IMR-90 (cell line): ENCODE measurements at regions not wholly inside any gene's neighbourhood (a gene's known extent, or its start where the extent isn't known, plus 50 kb on each side); places are given as distances from the start of the nearest gene placed in this dataset.

Experiments used
- ATAC-seq: fragments of 200-7000 bp; cut with Tn5 transposase; 2 replicates; pipeline ENCODE4 v1.9.1; 2020; ENCODE audit warnings: low read depth, mild to moderate bottlenecking, moderate library complexity
- BruUV-seq: library from RNA; stranded (reverse); fragments of 400-500 nt; replicated peaks from 2 replicates; lab custom pipeline; 2021; lab: Mats Ljungman, UMichigan
- CTCF ChIA-PET: fragments of 300-600 bp; formaldehyde crosslinking; extraction: SDS; loops from one replicate; lab custom pipeline; 2021; ENCODE audit warnings: antibody characterized with exemption; lab: Yijun Ruan, JAX
- POLR2A ChIA-PET: fragments of 300-600 bp; sonication (Branson Sonifier 250); formaldehyde crosslinking; loops from one replicate; lab custom pipeline; 2022; ENCODE audit warnings: antibody characterized with exemption; ENCODE audit not compliant: unreplicated experiment; lab: Charles Lee
- DNase-seq: peaks from one replicate; pipeline ENCODE4 v3.0.0; 2013
- H2AFZ ChIP-seq: replicated peaks from 2 replicates; pipeline ENCODE3; 2013; ENCODE audit warnings: low read length, mild to moderate bottlenecking; ENCODE audit not compliant: poor library complexity
- H2AK5ac ChIP-seq: 2 replicates; pipeline ENCODE4 v1.6.1; 2013; ENCODE audit warnings: low read depth, low read length, inconsistent platforms
- H2AK9ac ChIP-seq: replicated peaks from 2 replicates; pipeline ENCODE3; 2013; ENCODE audit warnings: mild to moderate bottlenecking, low read depth, low read length, moderate library complexity; ENCODE audit not compliant: poor library complexity
- H2BK120ac ChIP-seq: 2 replicates; pipeline ENCODE4 v1.6.1; 2013; ENCODE audit warnings: low read depth, low read length, inconsistent platforms
- H2BK15ac ChIP-seq: 3 replicates; pipeline ENCODE4 v1.6.1; 2013; ENCODE audit warnings: low read depth, low read length, inconsistent platforms
- H2BK20ac ChIP-seq: 2 replicates; pipeline ENCODE4 v1.6.1; 2013; ENCODE audit warnings: low read depth, mild to moderate bottlenecking, inconsistent platforms, low read length, moderate library complexity
- H2BK5ac ChIP-seq: 2 replicates; pipeline ENCODE4 v1.6.1; 2013; ENCODE audit warnings: mild to moderate bottlenecking, low read depth, low read length, inconsistent platforms; ENCODE audit not compliant: poor library complexity, severe bottlenecking
- H3K14ac ChIP-seq: replicated peaks from 2 replicates; pipeline ENCODE4 v1.6.1; 2013; ENCODE audit warnings: low read depth, low read length, inconsistent platforms
- H3K18ac ChIP-seq: 2 replicates; pipeline ENCODE4 v1.6.1; 2013; ENCODE audit warnings: low read depth, low read length, control low read depth
- H3K23ac ChIP-seq: 2 replicates; pipeline ENCODE4 v1.6.1; 2013; ENCODE audit warnings: low read depth, low read length, inconsistent platforms
- H3K27ac ChIP-seq: 2 replicates; pipeline ENCODE4 v1.5.1; 2013; ENCODE audit warnings: mild to moderate bottlenecking, control low read depth, low read length; ENCODE audit not compliant: insufficient read depth
- H3K27me3 ChIP-seq: 2 replicates; pipeline ENCODE4 v1.6.1; 2013; ENCODE audit warnings: low read length; ENCODE audit not compliant: control insufficient read depth, insufficient read depth
- H3K36me3 ChIP-seq: 2 replicates; pipeline ENCODE4 v1.6.1; 2013; ENCODE audit warnings: low read length, mixed read lengths; ENCODE audit not compliant: control insufficient read depth, insufficient read depth
- H3K4ac ChIP-seq: 2 replicates; pipeline ENCODE4 v1.6.1; 2013; ENCODE audit warnings: low read depth, low read length, inconsistent platforms
- H3K4me1 ChIP-seq: 2 replicates; pipeline ENCODE4 v1.6.1; 2013; ENCODE audit warnings: low read length, mixed read lengths; ENCODE audit not compliant: control insufficient read depth, insufficient read depth
- H3K4me2 ChIP-seq: 2 replicates; pipeline ENCODE4 v1.6.1; 2013; ENCODE audit warnings: low read depth, mild to moderate bottlenecking, control low read depth, low read length, moderate library complexity
- H3K4me3 ChIP-seq: 2 replicates; pipeline ENCODE4 v1.5.1; 2013; ENCODE audit warnings: low read depth, mild to moderate bottlenecking, control low read depth, low read length, moderate library complexity; ENCODE audit not compliant: insufficient read depth
- H3K56ac ChIP-seq: 2 replicates; pipeline ENCODE4 v1.6.1; 2013; ENCODE audit warnings: low read length, inconsistent platforms; ENCODE audit not compliant: insufficient read depth; ENCODE audit errors: extremely low read depth
- H3K79me1 ChIP-seq, 2 experiments: 2 replicates each; pipeline ENCODE4 v1.6.1; 2013; ENCODE audit warnings: low read length in 2 of 2, inconsistent platforms in 1 of 2, low read depth in 1 of 2
- H3K9ac ChIP-seq: 2 replicates; pipeline ENCODE4 v1.6.1; 2013; ENCODE audit warnings: low read depth, low read length, control low read depth
- H3K9me1 ChIP-seq: 2 replicates; pipeline ENCODE4 v1.6.1; 2013; ENCODE audit warnings: low read length, inconsistent platforms; ENCODE audit not compliant: insufficient read depth
- H3K9me3 ChIP-seq: 2 replicates; pipeline ENCODE4 v1.6.1; 2013; ENCODE audit warnings: low read length; ENCODE audit not compliant: control insufficient read depth, insufficient read depth
- H4K20me1 ChIP-seq: 2 replicates; pipeline ENCODE4 v1.6.1; 2013; ENCODE audit warnings: low read length, inconsistent platforms; ENCODE audit not compliant: insufficient read depth
- H4K5ac ChIP-seq: 2 replicates; pipeline ENCODE4 v1.6.1; 2013; ENCODE audit warnings: mild to moderate bottlenecking, low read depth, low read length, control low read depth
- H4K8ac ChIP-seq, 2 experiments: 2 replicates each; pipeline ENCODE4 v1.6.1; 2013; ENCODE audit warnings: low read depth in 2 of 2, low read length in 2 of 2, control low read depth in 1 of 2, inconsistent platforms in 1 of 2
- H4K91ac ChIP-seq: 2 replicates; pipeline ENCODE4 v1.6.1; 2013; ENCODE audit warnings: low read depth, low read length, inconsistent platforms; ENCODE audit not compliant: insufficient read depth
- BHLHE40 ChIP-seq: fragments of 150-350 bp; IDR thresholded peaks from 2 replicates; pipeline ENCODE4 v1.6.1; 2016; ENCODE audit warnings: mild to moderate bottlenecking, low read depth, low read length
- CEBPB ChIP-seq: IDR thresholded peaks from 2 replicates; pipeline ENCODE4 v1.6.1; 2012; ENCODE audit warnings: low read depth, low read length, improper control_type of control experiment
- CHD1 ChIP-seq: IDR thresholded peaks from 2 replicates; pipeline ENCODE4 v1.6.1; 2012; ENCODE audit warnings: low read depth, low read length, improper control_type of control experiment
- FOS ChIP-seq: fragments of 150-350 bp; IDR thresholded peaks from 2 replicates; pipeline ENCODE4 v1.6.1; 2016; ENCODE audit warnings: low read depth, low read length
- MXI1 ChIP-seq: IDR thresholded peaks from 2 replicates; pipeline ENCODE4 v1.6.1; 2012; ENCODE audit warnings: low read depth, mild to moderate bottlenecking, low read length, moderate library complexity, borderline replicate concordance
- RCOR1 ChIP-seq: IDR thresholded peaks from 2 replicates; pipeline ENCODE4 v1.6.1; 2012; ENCODE audit warnings: mild to moderate bottlenecking, low read length, improper control_type of control experiment; ENCODE audit not compliant: insufficient replicate concordance
- RFX5 ChIP-seq: IDR thresholded peaks from 2 replicates; pipeline ENCODE4 v1.8.0; 2012; ENCODE audit warnings: low read depth, mild to moderate bottlenecking, low read length, moderate library complexity
- WGBS, 2 experiments: methylation state at CpG; one replicate each; pipeline versions ENCODE4 v1.1.5 to v1.1.7; 2013; ENCODE audit warnings: missing lambda C conversion rate in 2 of 2; ENCODE audit not compliant: insufficient read length in 1 of 2; ENCODE audit errors: extremely low coverage in 2 of 2; 5-methylcytosine and 5-hydroxymethylcytosine counted together
- dilution Hi-C: fragments of 300-500 bp; cut with HindIII; formaldehyde crosslinking; loops from one replicate; pipeline ENCODE4 v1.14.3; 2018; ENCODE audit warnings: low sequenced_read_pairs; ENCODE audit not compliant: unreplicated experiment
- in situ Hi-C: fragments of 300-500 bp; cut with MboI; formaldehyde crosslinking; loops from 3 replicates; pipeline ENCODE4 v1.14.3; 2019; ENCODE audit warnings: low sequenced_read_pairs, inconsistent platforms, mixed read lengths
- intact Hi-C: fragments of 100-400 bp; cut with micrococcal nuclease; formaldehyde crosslinking; loops from 2 replicates; pipeline ENCODE4 v1.10.0; 2022

GRCh38 chr12:124157406-124157805 lies 137.5 kb upstream of the RFLNA start:
- Histone ChIP-seq H3K23ac (no peak overlapping the region), H3K9me3 (no peaks in the 10 kb centered on the region), H2BK120ac (no peak overlapping the region), H2AK9ac (no peak overlapping the region), H3K56ac (no peak overlapping the region), H3K27ac (no peak overlapping the region), H4K91ac (no peak overlapping the region), H2BK20ac (no peak overlapping the region), H3K4me2 (no peak overlapping the region), H3K18ac (no peak overlapping the region), H4K20me1 (no peaks in the 10 kb centered on the region; the same call in 1 of the 2 replicates), H2BK15ac (no peak overlapping the region), H4K5ac (no peak overlapping the region), H3K79me1 (no peaks in the 10 kb centered on the region), H3K27me3 (peaks cover 42% of the 10 kb centered on the region), H3K9me1 (no peaks in the 10 kb centered on the region), H2AFZ (no peak overlapping the region), H2BK5ac (no peak overlapping the region), H3K36me3 (no peaks in the 10 kb centered on the region), H3K9ac (no peak overlapping the region), H4K8ac (no peak overlapping the region), H3K4me1 (no peaks in the 10 kb centered on the region), H3K4me3 (no peak overlapping the region), H3K4ac (no peak overlapping the region), H2AK5ac (no peak overlapping the region), H3K14ac (no peak overlapping the region)
- ChIA-PET CTCF (no interaction called here), POLR2A (no interaction called here)
- 56% methylated on average over 7 of the region's 7 CpGs; no CpG with 5 or more reads in 1 of the 2 experiments for WGBS, 2 experiments
- DNase-seq: no peak
- dilution Hi-C loops: no loop called here
- no peak for TF ChIP-seq FOS
- no peak for TF ChIP-seq CEBPB
- TF ChIP-seq CHD1: no peak
- TF ChIP-seq RFX5: no peak
- no peak for TF ChIP-seq MXI1
- TF ChIP-seq RCOR1: no peak
- no peak for TF ChIP-seq BHLHE40
- ATAC-seq: no peak
- intact Hi-C loops: no loop called here
- in situ Hi-C loops: no loop called here
- no TSS peak for BruUV-seq
